ENCODE measurements at regions not wholly inside any gene's neighbourhood (a gene's known extent, or its start where the extent isn't known, plus 50 kb on each side); places are given as distances from the start of the nearest gene placed in this dataset.

GRCh38 chr16:51540259-51540658 is 389.2 kb upstream of the SALL1 start:
- TF ChIP-seq CTCF (conservative IDR thresholded peaks at IDR 0.05; ENCODE audit: control insufficient read depth, insufficient read depth, low read depth, low read length), result no peak
- no peak overlapping the region for H3K4me3 ChIP-seq (ENCODE audit: control insufficient read depth, low read depth, low read length)
- peak; percentile 80 for DNase-seq (ENCODE audit: low read depth)

GRCh38 chr16:51538707-51539498 is 387.8 kb upstream of the SALL1 start:
- no peak for TF ChIP-seq CTCF (conservative IDR thresholded peaks at IDR 0.05; ENCODE audit: control insufficient read depth, insufficient read depth, low read depth, low read length)
- peak; percentile 97 for DNase-seq (ENCODE audit: low read depth)
- H3K4me3 ChIP-seq (ENCODE audit: control insufficient read depth, low read depth, low read length), result no peak overlapping the region

GRCh38 chr16:51535591-51535990 is 384.5 kb upstream of the SALL1 start:
- TF ChIP-seq CTCF (conservative IDR thresholded peaks at IDR 0.05; ENCODE audit: control insufficient read depth, insufficient read depth, low read depth, low read length), result no peak
- H3K4me3 ChIP-seq (ENCODE audit: control insufficient read depth, low read depth, low read length), result no peak overlapping the region
- DNase-seq (ENCODE audit: low read depth), result no peak

GRCh38 chr16:51532551-51532950 is 381.5 kb upstream of the SALL1 start:
- no peak for DNase-seq (ENCODE audit: low read depth)
- TF ChIP-seq CTCF (conservative IDR thresholded peaks at IDR 0.05; ENCODE audit: control insufficient read depth, insufficient read depth, low read depth, low read length), result no peak
- no peak overlapping the region for H3K4me3 ChIP-seq (ENCODE audit: control insufficient read depth, low read depth, low read length)

- DNase-seq (ENCODE audit: low read depth), result no peak
- TF ChIP-seq CTCF (conservative IDR thresholded peaks at IDR 0.05; ENCODE audit: control insufficient read depth, insufficient read depth, low read depth, low read length), result no peak
- no peak overlapping the region for H3K4me3 ChIP-seq (ENCODE audit: control insufficient read depth, low read depth, low read length)
Observed at GRCh38 chr16:51531271-51531670, 380.2 kb upstream of the SALL1 start.

- H3K4me3 ChIP-seq (ENCODE audit: control insufficient read depth, low read depth, low read length), result no peak overlapping the region
- TF ChIP-seq CTCF (conservative IDR thresholded peaks at IDR 0.05; ENCODE audit: control insufficient read depth, insufficient read depth, low read depth, low read length), result no peak
- no peak for DNase-seq (ENCODE audit: low read depth)
Observed at GRCh38 chr16:51527349-51527748, 376.3 kb upstream of the SALL1 start.
